B cell (primary cell): ENCODE measurements at regions not wholly inside any gene's neighbourhood (a gene's known extent, or its start where the extent isn't known, plus 50 kb on each side); places are given as distances from the start of the nearest gene placed in this dataset.
A peak's percentile ranks its signal among the peaks of the same experiment; 100 is the strongest.
"Not testable (repeated sequence)": the region's sequence is repeated elsewhere in the genome, so short reads cannot be mapped to it uniquely, and the experiment has no call there.

Experiments
- ATAC-seq: fragments of 200-7000 bp; cut with Tn5 transposase; one replicate; pipeline ENCODE4 v1.10.0; 2021; ENCODE audit warnings: low read depth, mild to moderate bottlenecking, moderate number of reproducible peaks, moderate library complexity
- CTCF ChIA-PET: fragments of 350-600 bp; sonication (Branson Sonifier 250); formaldehyde crosslinking; loops from one replicate; lab custom pipeline; 2021; ENCODE audit warnings: antibody characterized with exemption, inconsistent platforms; lab: Charles Lee
- POLR2A ChIA-PET: fragments of 350-600 bp; sonication (Branson Sonifier 250); formaldehyde crosslinking; loops from one replicate; lab custom pipeline; 2021; ENCODE audit warnings: antibody characterized with exemption; lab: Charles Lee
- DNase-seq: peaks from one replicate; pipeline ENCODE4 v3.0.0; 2013
- H2AFZ ChIP-seq: 2 replicates; pipeline ENCODE4 v1.6.1; 2012; ENCODE audit warnings: mild to moderate bottlenecking, low read depth, low read length; ENCODE audit not compliant: insufficient read depth, poor library complexity, severe bottlenecking
- H3K27ac ChIP-seq, 2 donors: 1 replicate in 1 of 2; 2 replicates in 1 of 2; pipeline ENCODE4 v1.5.1; 2012 to 2013; ENCODE audit warnings: low read length in 2 of 2, mild to moderate bottlenecking in 2 of 2, moderate library complexity in 1 of 2
- H3K27me3 ChIP-seq, 4 experiments: fragments of 200-600 bp in 1 of 4; sonication (generic) in 1 of 4; replicated peaks in 1 of 4; 1 replicate in 2 of 4; 2 replicates in 2 of 4; pipeline versions ENCODE4 v1.6.1 to v1.7.0; 2013 to 2016; ENCODE audit warnings: low read length in 3 of 4, mild to moderate bottlenecking in 2 of 4, mixed read lengths in 1 of 4, moderate library complexity in 1 of 4; ENCODE audit not compliant: insufficient read depth in 4 of 4, control insufficient read depth in 3 of 4; ENCODE audit errors: control extremely low read depth in 1 of 4
- H3K36me3 ChIP-seq, 2 experiments: replicated peaks in 1 of 2; 1 replicate in 1 of 2; 2 replicates in 1 of 2; pipeline versions ENCODE4 v1.6.1 to v1.7.1; 2013; ENCODE audit warnings: low read length in 1 of 2; ENCODE audit not compliant: insufficient read depth in 2 of 2, control insufficient read depth in 1 of 2; ENCODE audit errors: control extremely low read depth in 1 of 2, extremely low read depth in 1 of 2
- H3K4me1 ChIP-seq, 2 donors: fragments of 200-600 bp in 1 of 2; sonication (generic) in 1 of 2; 1 replicate in 1 of 2; 2 replicates in 1 of 2; pipeline versions ENCODE4 v1.5.1 to v1.6.1; 2013 to 2017; ENCODE audit warnings: low read length in 2 of 2; ENCODE audit not compliant: control insufficient read depth in 2 of 2, insufficient read depth in 2 of 2
- H3K4me2 ChIP-seq: replicated peaks from 2 replicates; pipeline ENCODE3; 2012; ENCODE audit warnings: mild to moderate bottlenecking, low read depth, low read length; ENCODE audit not compliant: poor library complexity, severe bottlenecking
- H3K4me3 ChIP-seq, 5 experiments: fragments of 200-600 bp in 1 of 5; sonication (generic) in 1 of 5; 1 replicate in 3 of 5; 2 replicates in 2 of 5; pipeline versions ENCODE4 v1.5.1 to v1.7.0; 2011 to 2016; ENCODE audit warnings: low read length in 4 of 5, mild to moderate bottlenecking in 4 of 5, low read depth in 2 of 5, control low read depth in 1 of 5, moderate library complexity in 1 of 5; ENCODE audit not compliant: insufficient read depth in 1 of 5; ENCODE audit errors: control extremely low read depth in 1 of 5, extremely low read depth in 1 of 5
- H3K79me2 ChIP-seq: fragments of 200-600 bp; sonication (generic); one replicate; pipeline ENCODE4 v1.6.0; 2016; ENCODE audit warnings: low read length; ENCODE audit not compliant: control insufficient read depth, insufficient read depth
- H3K9ac ChIP-seq: fragments of 200-600 bp; sonication (generic); 2 replicates; pipeline ENCODE4 v1.6.1; 2017; ENCODE audit warnings: mild to moderate bottlenecking, low read length, moderate library complexity
- H3K9me3 ChIP-seq, 3 donors: one replicate each; pipeline versions ENCODE4 v1.6.1 to v1.7.1; 2013; ENCODE audit warnings: low read length in 2 of 3; ENCODE audit not compliant: control insufficient read depth in 2 of 3, insufficient read depth in 1 of 3; ENCODE audit errors: control extremely low read depth in 1 of 3
- H4K20me1 ChIP-seq: 2 replicates; pipeline ENCODE4 v1.6.0; 2012; ENCODE audit warnings: mild to moderate bottlenecking, low read length; ENCODE audit not compliant: insufficient read depth, control insufficient read depth, poor library complexity, severe bottlenecking
- H3K27ac Mint-ChIP-seq: one replicate; pipeline ENCODE4 v1.8.0; 2021; ENCODE audit warnings: mixed read lengths
- H3K27me3 Mint-ChIP-seq: one replicate; pipeline ENCODE4 v1.8.0; 2021; ENCODE audit warnings: mixed read lengths
- H3K4me1 Mint-ChIP-seq: one replicate; pipeline ENCODE4 v1.8.0; 2021; ENCODE audit warnings: mixed read lengths
- H3K4me3 Mint-ChIP-seq: one replicate; pipeline ENCODE4 v1.8.0; 2021; ENCODE audit warnings: mixed read lengths
- H3K9me3 Mint-ChIP-seq: one replicate; pipeline ENCODE4 v1.8.0; 2022; ENCODE audit warnings: mixed read lengths; ENCODE audit not compliant: insufficient read depth
- EZH2 ChIP-seq: IDR thresholded peaks from 2 replicates; pipeline ENCODE4 v1.6.1; 2012; ENCODE audit warnings: borderline replicate concordance, low read depth, mild to moderate bottlenecking, moderate library complexity, low read length; ENCODE audit not compliant: insufficient read depth, poor library complexity, severe bottlenecking
- WGBS: methylation state at CpG from one replicate; pipeline ENCODE4 v1.1.5; 2013; ENCODE audit warnings: missing lambda C conversion rate; ENCODE audit not compliant: insufficient coverage; 5-methylcytosine and 5-hydroxymethylcytosine counted together
- intact Hi-C: fragments of 100-400 bp; cut with micrococcal nuclease; formaldehyde crosslinking; loops from one replicate; pipeline ENCODE4 v1.10.0; 2022
- TF ChIP-seq, protein P1 (sequence below): fragments of 200-600 bp; IDR thresholded peaks from one replicate; pipeline ENCODE4 v1.8.0; 2022; ENCODE audit warnings: antibody characterized with exemption, mild to moderate bottlenecking

DNA sequence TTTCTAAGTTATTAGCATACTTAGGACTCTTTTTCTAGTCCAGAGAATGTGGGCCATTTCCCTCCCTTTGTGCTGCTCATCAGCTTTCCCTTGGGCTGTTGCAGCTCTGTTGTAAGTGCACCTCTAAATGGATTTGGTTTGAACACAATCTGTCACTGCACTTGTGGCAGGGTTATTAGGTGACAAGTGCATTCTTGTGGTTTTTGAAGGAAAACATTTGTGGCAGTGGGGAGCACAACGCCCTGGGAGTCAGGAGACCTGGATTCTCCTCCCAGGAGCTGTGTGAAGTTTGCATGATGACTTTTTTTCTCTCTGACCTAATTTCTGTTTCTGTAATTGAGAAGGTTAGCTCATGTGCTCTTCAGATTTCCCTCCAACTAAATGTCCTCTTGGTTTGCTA is 630.9 kb upstream of the FAM98A start:
- H4K20me1 ChIP-seq, result no peaks in the 10 kb centered on the region
- TF ChIP-seq, protein P1, sequence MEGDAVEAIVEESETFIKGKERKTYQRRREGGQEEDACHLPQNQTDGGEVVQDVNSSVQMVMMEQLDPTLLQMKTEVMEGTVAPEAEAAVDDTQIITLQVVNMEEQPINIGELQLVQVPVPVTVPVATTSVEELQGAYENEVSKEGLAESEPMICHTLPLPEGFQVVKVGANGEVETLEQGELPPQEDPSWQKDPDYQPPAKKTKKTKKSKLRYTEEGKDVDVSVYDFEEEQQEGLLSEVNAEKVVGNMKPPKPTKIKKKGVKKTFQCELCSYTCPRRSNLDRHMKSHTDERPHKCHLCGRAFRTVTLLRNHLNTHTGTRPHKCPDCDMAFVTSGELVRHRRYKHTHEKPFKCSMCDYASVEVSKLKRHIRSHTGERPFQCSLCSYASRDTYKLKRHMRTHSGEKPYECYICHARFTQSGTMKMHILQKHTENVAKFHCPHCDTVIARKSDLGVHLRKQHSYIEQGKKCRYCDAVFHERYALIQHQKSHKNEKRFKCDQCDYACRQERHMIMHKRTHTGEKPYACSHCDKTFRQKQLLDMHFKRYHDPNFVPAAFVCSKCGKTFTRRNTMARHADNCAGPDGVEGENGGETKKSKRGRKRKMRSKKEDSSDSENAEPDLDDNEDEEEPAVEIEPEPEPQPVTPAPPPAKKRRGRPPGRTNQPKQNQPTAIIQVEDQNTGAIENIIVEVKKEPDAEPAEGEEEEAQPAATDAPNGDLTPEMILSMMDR, result no peak
- TF ChIP-seq EZH2, result no peak
- Mint-ChIP-seq H3K4me1 (no peaks in the 10 kb centered on the region), H3K9me3 (no peaks in the 10 kb centered on the region), H3K27me3 (no peaks in the 10 kb centered on the region), H3K4me3 (no peak overlapping the region), H3K27ac (no peak overlapping the region)
- no peaks in the 10 kb centered on the region for H3K27me3 ChIP-seq
- H3K4me3 ChIP-seq, result no peak overlapping the region
- WGBS, result no CpG with 5 or more reads among the region's 1 CpG
- DNase-seq (no peak), ATAC-seq (no peak)
- H3K79me2 ChIP-seq, result no peaks in the 10 kb centered on the region
- intact Hi-C loops, result no loop called here
- H3K27ac ChIP-seq, result no peak overlapping the region
- H2AFZ ChIP-seq, result no peak overlapping the region
- no peak overlapping the region for H3K4me2 ChIP-seq
- ChIA-PET CTCF (no interaction called here), POLR2A (no interaction called here)
- H3K36me3 ChIP-seq, result no peaks in the 10 kb centered on the region
- no peaks in the 10 kb centered on the region for H3K4me1 ChIP-seq
- no peaks in the 10 kb centered on the region for H3K9me3 ChIP-seq
- no peak overlapping the region for H3K9ac ChIP-seq

DNA sequence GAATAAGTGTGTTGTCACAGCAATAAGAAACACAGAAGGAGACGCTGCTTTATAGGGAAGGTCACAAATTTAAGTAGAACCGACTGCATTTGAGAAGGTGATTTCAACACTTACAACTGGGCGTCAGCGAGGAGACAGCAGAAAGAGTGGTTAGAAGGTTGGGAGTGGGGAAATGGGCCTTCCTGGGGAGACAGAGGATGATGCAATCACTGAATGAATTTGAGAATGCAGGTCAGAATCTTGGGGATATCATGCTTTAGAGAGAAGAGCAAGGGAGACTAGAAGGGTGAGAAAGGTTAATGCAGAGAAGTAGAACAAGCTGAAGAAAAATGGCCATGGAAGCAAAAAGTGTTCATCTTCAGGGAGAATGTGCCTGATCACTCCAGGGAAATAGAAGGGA is 616.1 kb upstream of the FAM98A start:
- Histone ChIP-seq H3K27ac (no peak overlapping the region), H4K20me1 (no peaks in the 10 kb centered on the region), H3K79me2 (no peaks in the 10 kb centered on the region), H3K4me2 (no peak overlapping the region), H3K4me3 (no peak overlapping the region), H3K9me3 (peaks cover 0 to 6% (median 6%) of the 10 kb centered on the region in 3 donors), H3K36me3 (no peaks in the 10 kb centered on the region), H3K9ac (no peak overlapping the region), H3K27me3 (no peaks in the 10 kb centered on the region), H2AFZ (no peak overlapping the region), H3K4me1 (no peaks in the 10 kb centered on the region)
- TF ChIP-seq, protein P1, result no peak
- no peak for TF ChIP-seq EZH2
- ATAC-seq (no peak), DNase-seq (no peak)
- intact Hi-C loops, result no loop called here
- H3K9me3 Mint-ChIP-seq, result peaks cover 3% of the 10 kb centered on the region
- no peak overlapping the region for H3K27ac Mint-ChIP-seq
- ChIA-PET CTCF (no interaction called here), POLR2A (no interaction called here)
- H3K4me3 Mint-ChIP-seq, result no peak overlapping the region
- WGBS, result 79% methylated on average over 4 of the region's 4 CpGs
- H3K4me1 Mint-ChIP-seq, result no peaks in the 10 kb centered on the region
- no peaks in the 10 kb centered on the region for H3K27me3 Mint-ChIP-seq

DNA sequence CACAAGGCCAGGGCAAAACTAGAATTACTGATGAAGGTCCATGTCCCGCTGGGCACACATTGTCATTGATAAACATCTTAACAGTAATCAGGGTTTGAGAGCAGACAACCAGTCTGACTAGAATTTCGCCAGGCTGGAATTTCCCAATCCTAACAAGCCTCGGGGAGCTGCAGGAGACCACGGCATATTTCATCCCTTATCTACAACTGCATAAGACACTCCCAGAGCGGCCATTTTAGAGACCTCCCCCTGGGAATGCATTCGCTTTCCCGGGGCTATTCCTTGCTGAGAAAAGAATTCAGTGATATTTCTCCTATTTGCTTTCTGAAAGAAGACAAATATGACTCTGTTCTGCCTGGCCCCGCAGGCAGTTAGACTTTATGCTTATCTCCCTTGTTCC is 611.3 kb upstream of the FAM98A start:
- CTCF ChIA-PET, H3K27ac Mint-ChIP-seq, H3K27me3 ChIP-seq, H3K27me3 Mint-ChIP-seq, H3K4me2 ChIP-seq, H3K9ac ChIP-seq, intact Hi-C loops, ATAC-seq, H3K36me3 ChIP-seq, H3K4me3 Mint-ChIP-seq, H2AFZ ChIP-seq, H3K4me1 ChIP-seq, POLR2A ChIA-PET, H3K79me2 ChIP-seq, H3K4me3 ChIP-seq, H3K4me1 Mint-ChIP-seq, H4K20me1 ChIP-seq, H3K27ac ChIP-seq: not testable (repeated sequence)
- H3K9me3 Mint-ChIP-seq, result peaks cover 16% of the 10 kb centered on the region
- H3K9me3 ChIP-seq, result peaks cover 0 to 18% (median 6%) of the 10 kb centered on the region in 3 donors
- WGBS, result 100% methylated on average over 6 of the region's 8 CpGs
- peak; percentile 9 for DNase-seq
